ENCODE measurements at regions not wholly inside any gene's neighbourhood (a gene's known extent, or its start where the extent isn't known, plus 50 kb on each side); places are given as distances from the start of the nearest gene placed in this dataset.
"Not testable (repeated sequence)": the region's sequence is repeated elsewhere in the genome, so short reads cannot be mapped to it uniquely, and the experiment has no call there.

DNA sequence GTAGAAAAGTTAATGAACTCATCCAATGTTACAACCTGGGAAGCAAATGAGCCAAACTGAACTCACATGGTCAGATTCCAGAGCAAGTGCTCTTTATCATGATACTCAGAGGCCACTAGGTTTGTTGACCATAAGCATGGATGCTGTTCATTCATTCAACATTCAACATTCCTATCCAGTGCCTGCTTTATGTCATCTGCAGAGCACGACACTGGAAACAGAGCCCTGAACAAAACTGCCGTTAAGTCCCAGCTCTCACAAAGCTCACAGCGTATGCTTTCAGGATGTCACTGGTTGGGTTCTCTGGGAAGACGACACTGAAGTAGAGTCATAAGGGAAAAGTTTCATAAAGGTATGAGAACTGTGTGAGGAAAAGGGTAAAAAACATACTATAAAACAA, 105.8 kb upstream of the TRIM77 start:
- no peaks in the 10 kb centered on the region for H3K36me3 ChIP-seq (ENCODE audit: control insufficient read depth, insufficient read depth, low read length)
- DNase-seq (no peak), ATAC-seq (ENCODE audit: low read depth in 2 of 2) (no peak)
- no peak overlapping the region for H3K27ac ChIP-seq (ENCODE audit: insufficient read depth, low read length, poor library complexity, severe bottlenecking)
- Mint-ChIP-seq H3K4me3 (no peak overlapping the region), H3K36me3 (no peaks in the 10 kb centered on the region), H3K9me3 (peaks cover 0 to 14% (median 3%) of the 10 kb centered on the region in 7 donors), H3K27me3 (peaks cover 5% of the 10 kb centered on the region), H3K27ac (no peak overlapping the region), H3K4me1 (no peaks in the 10 kb centered on the region)
- H3K9me3 ChIP-seq (ENCODE audit: control insufficient read depth in 2 of 2, low read length in 2 of 2): no peaks in the 10 kb centered on the region
- no peaks in the 10 kb centered on the region for H3K27me3 ChIP-seq (ENCODE audit: control insufficient read depth, insufficient read depth, low read length)
- H3K4me3 ChIP-seq (ENCODE audit: low read depth, low read length): no peak overlapping the region
- no peaks in the 10 kb centered on the region for H3K4me1 ChIP-seq (ENCODE audit: control insufficient read depth, insufficient read depth, low read length, poor library complexity, severe bottlenecking)

DNA sequence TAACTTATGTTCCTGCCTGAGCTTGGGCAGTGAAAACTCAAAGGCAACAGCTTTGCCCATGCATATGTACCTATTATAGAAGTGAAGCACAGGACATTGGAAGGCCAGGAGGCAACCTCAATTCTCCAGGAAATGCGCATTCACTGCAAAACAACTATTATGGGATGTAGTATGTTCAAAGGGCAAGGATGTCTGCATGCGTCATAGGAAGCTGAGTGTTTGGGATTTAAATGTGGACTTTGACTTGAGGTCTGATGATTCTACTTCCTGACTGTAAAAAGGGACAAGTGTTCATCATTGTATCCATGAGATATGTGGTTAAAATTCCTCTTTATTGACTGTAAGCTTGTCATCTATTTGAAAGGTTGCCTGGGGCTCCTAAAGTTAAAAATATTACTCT, 103.3 kb upstream of the TRIM77 start:
- not testable (repeated sequence) for H3K4me1 ChIP-seq (ENCODE audit: control insufficient read depth, insufficient read depth, low read length, poor library complexity, severe bottlenecking)

DNA sequence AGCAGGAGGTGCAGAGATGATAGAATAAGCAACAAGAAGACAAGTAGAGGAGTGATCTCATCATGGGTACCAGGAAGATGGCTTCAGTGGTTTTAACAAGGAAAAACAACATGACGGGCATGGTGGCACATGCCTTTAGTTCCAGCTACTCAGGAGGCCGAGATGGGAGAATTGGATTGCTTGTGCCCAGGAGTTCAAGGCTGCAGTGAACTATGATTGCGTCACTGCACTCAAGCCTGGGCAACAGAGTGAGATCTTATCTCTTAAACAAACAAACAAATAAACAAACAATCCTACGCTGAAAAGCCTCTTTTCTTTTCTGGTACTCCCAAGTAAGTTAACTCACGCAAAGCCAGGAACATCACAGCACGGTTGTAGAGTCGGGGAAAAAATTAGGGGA, 102.6 kb upstream of the TRIM77 start:
- not testable (repeated sequence) for H3K27me3 Mint-ChIP-seq; H3K36me3 Mint-ChIP-seq; H3K27ac ChIP-seq (ENCODE audit: insufficient read depth, low read length, poor library complexity, severe bottlenecking); H3K27ac Mint-ChIP-seq; H3K36me3 ChIP-seq (ENCODE audit: control insufficient read depth, insufficient read depth, low read length); H3K4me1 ChIP-seq (ENCODE audit: control insufficient read depth, insufficient read depth, low read length, poor library complexity, severe bottlenecking); H3K27me3 ChIP-seq (ENCODE audit: control insufficient read depth, insufficient read depth, low read length); H3K4me3 Mint-ChIP-seq; H3K9me3 ChIP-seq (ENCODE audit: control insufficient read depth in 2 of 2, low read length in 2 of 2); ATAC-seq (ENCODE audit: low read depth in 2 of 2); H3K4me1 Mint-ChIP-seq; H3K4me3 ChIP-seq (ENCODE audit: low read depth, low read length); DNase-seq
- H3K9me3 Mint-ChIP-seq: peaks cover 0 to 10% (median 5%) of the 10 kb centered on the region in 7 donors

More for the DNA sequence above, 103.3 kb upstream of the TRIM77 start:
- H3K36me3 ChIP-seq (ENCODE audit: control insufficient read depth, insufficient read depth, low read length); ATAC-seq (ENCODE audit: low read depth in 2 of 2); DNase-seq; H3K27me3 ChIP-seq (ENCODE audit: control insufficient read depth, insufficient read depth, low read length); H3K27me3 Mint-ChIP-seq; H3K4me3 ChIP-seq (ENCODE audit: low read depth, low read length); H3K4me1 Mint-ChIP-seq; H3K36me3 Mint-ChIP-seq; H3K27ac Mint-ChIP-seq; H3K9me3 ChIP-seq (ENCODE audit: control insufficient read depth in 2 of 2, low read length in 2 of 2); H3K4me3 Mint-ChIP-seq; H3K27ac ChIP-seq (ENCODE audit: insufficient read depth, low read length, poor library complexity, severe bottlenecking): not testable (repeated sequence)
- peaks cover 0 to 14% (median 5%) of the 10 kb centered on the region in 7 donors for H3K9me3 Mint-ChIP-seq

DNA sequence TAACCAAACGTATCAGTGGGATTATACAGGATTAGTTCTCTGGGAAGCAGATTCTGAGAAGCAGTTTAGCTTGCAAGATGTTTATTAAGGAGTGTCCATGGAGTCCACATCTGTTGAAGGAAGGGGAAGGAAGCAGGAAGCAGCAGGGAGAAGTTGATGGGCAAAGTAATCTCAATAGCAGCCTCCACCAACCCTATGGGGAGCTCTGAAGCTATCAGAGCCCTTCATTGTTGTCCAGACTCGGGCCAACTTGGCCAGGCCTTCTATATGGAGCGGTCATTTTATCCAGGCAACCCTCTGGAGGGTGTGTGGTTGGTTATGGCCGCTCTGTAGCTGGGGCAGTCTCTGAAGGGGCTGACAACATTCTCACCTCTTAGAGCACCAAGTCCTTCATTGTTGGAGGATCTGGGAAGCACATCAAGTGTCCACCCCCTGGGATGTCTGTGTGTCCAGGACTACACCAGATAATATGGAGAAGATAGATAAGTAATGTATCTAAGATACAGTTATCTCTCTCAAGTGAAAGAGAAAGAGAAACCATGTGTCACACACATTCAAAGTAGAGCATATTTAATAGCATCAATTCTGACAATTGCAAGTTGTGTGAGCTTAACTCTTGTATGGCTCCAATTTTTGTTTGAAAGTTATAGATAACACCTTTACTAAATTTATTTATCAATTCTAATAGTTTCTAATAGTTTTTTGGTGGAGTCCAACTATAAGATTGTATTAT, 101.7 kb upstream of the TRIM77 start:
- Histone ChIP-seq H3K27ac (ENCODE audit: insufficient read depth, low read length, poor library complexity, severe bottlenecking) (no peak overlapping the region), H3K4me3 (ENCODE audit: low read depth, low read length) (no peak overlapping the region), H3K36me3 (ENCODE audit: control insufficient read depth, insufficient read depth, low read length) (no peaks in the 10 kb centered on the region), H3K4me1 (ENCODE audit: control insufficient read depth, insufficient read depth, low read length, poor library complexity, severe bottlenecking) (no peaks in the 10 kb centered on the region), H3K9me3 (ENCODE audit: control insufficient read depth in 2 of 2, low read length in 2 of 2) (peaks cover 0 to 2% of the 10 kb centered on the region in 2 experiments), H3K27me3 (ENCODE audit: control insufficient read depth, insufficient read depth, low read length) (no peaks in the 10 kb centered on the region)
- Mint-ChIP-seq H3K4me3 (no peak overlapping the region), H3K27ac (no peak overlapping the region), H3K27me3 (peaks cover 5% of the 10 kb centered on the region), H3K9me3 (peaks cover 0 to 10% (median 1%) of the 10 kb centered on the region in 7 donors), H3K36me3 (no peaks in the 10 kb centered on the region), H3K4me1 (no peaks in the 10 kb centered on the region)
- ATAC-seq (ENCODE audit: low read depth in 2 of 2) (no peak), DNase-seq (no peak)

DNA sequence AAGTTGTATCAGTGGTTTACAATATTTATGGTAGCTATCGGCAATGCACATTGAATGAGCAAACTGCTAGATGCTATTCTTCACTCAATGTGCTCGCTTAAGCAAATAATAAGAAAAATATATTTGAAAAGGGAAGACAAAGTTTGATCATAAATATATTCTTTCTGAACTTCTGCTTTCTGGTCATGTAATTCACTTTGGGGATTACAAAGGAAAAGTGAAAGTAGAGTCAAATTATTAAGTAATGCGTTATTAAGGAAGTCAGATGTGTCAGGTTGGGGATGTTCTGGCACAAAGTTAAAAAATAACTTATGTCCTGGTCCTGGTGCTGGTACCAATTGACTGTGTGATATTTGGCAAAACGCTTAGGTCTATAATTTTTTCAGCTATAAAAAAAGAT, 98.0 kb upstream of the TRIM77 start:
- no peak for DNase-seq
- Mint-ChIP-seq H3K27ac (no peak overlapping the region), H3K9me3 (peaks cover 0 to 6% (median 0%) of the 10 kb centered on the region in 7 donors), H3K36me3 (no peaks in the 10 kb centered on the region), H3K27me3 (no peaks in the 10 kb centered on the region), H3K4me3 (no peak overlapping the region), H3K4me1 (no peaks in the 10 kb centered on the region)
- H3K27me3 ChIP-seq (ENCODE audit: control insufficient read depth, insufficient read depth, low read length): no peaks in the 10 kb centered on the region
- no peak overlapping the region for H3K27ac ChIP-seq (ENCODE audit: insufficient read depth, low read length, poor library complexity, severe bottlenecking)
- peaks cover 0 to 2% of the 10 kb centered on the region in 2 experiments for H3K9me3 ChIP-seq (ENCODE audit: control insufficient read depth in 2 of 2, low read length in 2 of 2)
- H3K4me1 ChIP-seq (ENCODE audit: control insufficient read depth, insufficient read depth, low read length, poor library complexity, severe bottlenecking): no peaks in the 10 kb centered on the region
- ATAC-seq (ENCODE audit: low read depth in 2 of 2): no peak
- H3K36me3 ChIP-seq (ENCODE audit: control insufficient read depth, insufficient read depth, low read length): no peaks in the 10 kb centered on the region
- no peak overlapping the region for H3K4me3 ChIP-seq (ENCODE audit: low read depth, low read length)

DNA sequence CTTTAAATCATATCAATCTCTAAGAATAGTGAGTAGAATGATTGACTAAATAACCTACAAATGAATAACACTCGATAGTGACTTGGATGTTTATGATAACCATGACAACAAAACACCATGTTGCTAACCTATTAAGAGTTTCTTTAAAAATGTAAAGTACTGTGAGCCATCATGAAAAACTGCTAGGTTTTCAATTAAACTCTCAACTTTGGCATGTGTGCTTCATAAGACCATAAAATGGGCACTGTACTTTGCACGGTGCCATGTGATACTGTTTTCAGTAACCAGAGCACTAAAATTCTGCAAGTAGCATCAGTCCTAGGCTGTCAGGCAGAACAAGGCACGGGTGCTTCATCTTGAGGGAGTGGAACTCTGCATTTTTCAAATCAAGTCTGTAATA, 96.2 kb upstream of the TRIM77 start:
- Histone ChIP-seq H3K4me3 (ENCODE audit: low read depth, low read length) (no peak overlapping the region), H3K4me1 (ENCODE audit: control insufficient read depth, insufficient read depth, low read length, poor library complexity, severe bottlenecking) (no peaks in the 10 kb centered on the region), H3K9me3 (ENCODE audit: control insufficient read depth in 2 of 2, low read length in 2 of 2) (peaks cover 0 to 2% of the 10 kb centered on the region in 2 experiments), H3K27ac (ENCODE audit: insufficient read depth, low read length, poor library complexity, severe bottlenecking) (no peak overlapping the region), H3K27me3 (ENCODE audit: control insufficient read depth, insufficient read depth, low read length) (no peaks in the 10 kb centered on the region), H3K36me3 (ENCODE audit: control insufficient read depth, insufficient read depth, low read length) (no peaks in the 10 kb centered on the region)
- H3K27me3 Mint-ChIP-seq: no peaks in the 10 kb centered on the region
- no peak overlapping the region for H3K4me3 Mint-ChIP-seq
- DNase-seq (no peak), ATAC-seq (ENCODE audit: low read depth in 2 of 2) (no peak)
- H3K27ac Mint-ChIP-seq: no peak overlapping the region
- peaks cover 0 to 5% (median 0%) of the 10 kb centered on the region in 7 donors for H3K9me3 Mint-ChIP-seq
- no peaks in the 10 kb centered on the region for H3K4me1 Mint-ChIP-seq
- H3K36me3 Mint-ChIP-seq: no peaks in the 10 kb centered on the region

DNA sequence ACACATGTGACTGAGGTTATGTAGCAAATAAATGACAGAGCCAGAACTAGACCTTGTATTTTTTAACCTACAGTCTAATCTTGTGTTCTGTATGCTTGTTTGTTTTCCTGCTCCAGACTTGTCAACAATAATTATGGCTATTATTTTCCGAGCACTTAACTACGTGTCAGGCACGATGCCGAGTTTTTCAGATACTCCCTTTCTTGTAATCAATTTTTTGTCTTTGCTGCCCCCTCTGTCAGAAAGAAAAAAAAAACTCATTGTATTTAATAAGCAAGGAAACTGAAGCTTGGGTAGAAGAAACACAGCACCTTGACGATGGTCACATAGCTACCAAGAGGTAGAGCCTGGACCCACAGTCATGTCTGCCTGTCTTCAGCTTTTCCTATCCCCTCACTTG, 95.7 kb upstream of the TRIM77 start:
- not testable (repeated sequence) for H3K36me3 Mint-ChIP-seq; H3K27me3 ChIP-seq (ENCODE audit: control insufficient read depth, insufficient read depth, low read length); ATAC-seq (ENCODE audit: low read depth in 2 of 2); H3K4me3 Mint-ChIP-seq; H3K4me3 ChIP-seq (ENCODE audit: low read depth, low read length); H3K36me3 ChIP-seq (ENCODE audit: control insufficient read depth, insufficient read depth, low read length); H3K9me3 ChIP-seq (ENCODE audit: control insufficient read depth in 2 of 2, low read length in 2 of 2); H3K27me3 Mint-ChIP-seq; H3K4me1 Mint-ChIP-seq; H3K27ac Mint-ChIP-seq; H3K9me3 Mint-ChIP-seq; DNase-seq; H3K27ac ChIP-seq (ENCODE audit: insufficient read depth, low read length, poor library complexity, severe bottlenecking); H3K4me1 ChIP-seq (ENCODE audit: control insufficient read depth, insufficient read depth, low read length, poor library complexity, severe bottlenecking)

DNA sequence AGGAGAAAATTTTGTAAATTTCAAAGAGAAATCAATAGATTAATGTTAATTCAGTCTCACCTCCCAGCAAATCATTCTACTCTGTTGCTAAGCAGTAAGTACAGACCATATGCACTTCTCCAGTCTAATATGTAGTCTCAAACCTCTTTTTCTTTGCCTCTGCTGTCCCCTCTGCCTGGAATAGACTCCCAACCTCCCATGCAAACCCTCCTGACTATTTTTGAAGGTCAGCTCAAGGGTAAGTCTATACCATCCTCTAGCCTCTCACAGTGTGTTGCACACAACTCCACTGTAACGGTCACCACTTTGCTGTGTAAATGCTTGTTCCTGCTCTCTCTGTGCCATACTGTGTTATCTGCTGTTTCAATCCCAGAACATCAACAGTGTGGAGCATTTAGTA, 94.5 kb upstream of the TRIM77 start:
- not testable (repeated sequence) for H3K4me3 Mint-ChIP-seq, H3K9me3 Mint-ChIP-seq, DNase-seq

More for the DNA sequence above, 94.5 kb upstream of the TRIM77 start:
- not testable (repeated sequence) for H3K4me3 ChIP-seq (ENCODE audit: low read depth, low read length); H3K4me1 ChIP-seq (ENCODE audit: control insufficient read depth, insufficient read depth, low read length, poor library complexity, severe bottlenecking); H3K36me3 ChIP-seq (ENCODE audit: control insufficient read depth, insufficient read depth, low read length); H3K27me3 Mint-ChIP-seq; ATAC-seq (ENCODE audit: low read depth in 2 of 2); H3K9me3 ChIP-seq (ENCODE audit: control insufficient read depth in 2 of 2, low read length in 2 of 2); H3K36me3 Mint-ChIP-seq; H3K27me3 ChIP-seq (ENCODE audit: control insufficient read depth, insufficient read depth, low read length); H3K27ac ChIP-seq (ENCODE audit: insufficient read depth, low read length, poor library complexity, severe bottlenecking); H3K27ac Mint-ChIP-seq; H3K4me1 Mint-ChIP-seq

Measured in CD4-positive, CD25-positive, alpha-beta regulatory T cell (primary cell).